ENCODE measurements at regions not wholly inside any gene's neighbourhood (a gene's known extent, or its start where the extent isn't known, plus 50 kb on each side); places are given as distances from the start of the nearest gene placed in this dataset.

GRCh38 chr3:110905121-110905520, 166.5 kb upstream of the NECTIN3 start:
- Histone ChIP-seq H2AFZ (no peak overlapping the region), H3K27ac (no peak overlapping the region), H3K4me1 (ENCODE audit: insufficient read depth) (peaks cover 6% of the 10 kb centered on the region), H3K9me3 (ENCODE audit: low read depth) (no peaks in the 10 kb centered on the region), H3K4me3 (no peak overlapping the region), H3K4me2 (no peak overlapping the region), H3K9me2 (replicated peaks; ENCODE audit: insufficient read depth) (no peaks in the 10 kb centered on the region), H3K27me3 (no peaks in the 10 kb centered on the region), H4K20me1 (ENCODE audit: insufficient read depth, poor library complexity, severe bottlenecking) (peaks cover 16% of the 10 kb centered on the region), H3K36me3 (replicated peaks; ENCODE audit: insufficient read depth, low read depth) (no peaks in the 10 kb centered on the region), H3K79me2 (peaks cover 69% of the 10 kb centered on the region)
- WGBS (ENCODE audit: low lambda C conversion rate, missing lambda C conversion rate) = 62% methylated on average over 1 of the region's 1 CpG
- DNase-seq (ENCODE audit: low spot score) = no peak
- TF ChIP-seq, protein P1, sequence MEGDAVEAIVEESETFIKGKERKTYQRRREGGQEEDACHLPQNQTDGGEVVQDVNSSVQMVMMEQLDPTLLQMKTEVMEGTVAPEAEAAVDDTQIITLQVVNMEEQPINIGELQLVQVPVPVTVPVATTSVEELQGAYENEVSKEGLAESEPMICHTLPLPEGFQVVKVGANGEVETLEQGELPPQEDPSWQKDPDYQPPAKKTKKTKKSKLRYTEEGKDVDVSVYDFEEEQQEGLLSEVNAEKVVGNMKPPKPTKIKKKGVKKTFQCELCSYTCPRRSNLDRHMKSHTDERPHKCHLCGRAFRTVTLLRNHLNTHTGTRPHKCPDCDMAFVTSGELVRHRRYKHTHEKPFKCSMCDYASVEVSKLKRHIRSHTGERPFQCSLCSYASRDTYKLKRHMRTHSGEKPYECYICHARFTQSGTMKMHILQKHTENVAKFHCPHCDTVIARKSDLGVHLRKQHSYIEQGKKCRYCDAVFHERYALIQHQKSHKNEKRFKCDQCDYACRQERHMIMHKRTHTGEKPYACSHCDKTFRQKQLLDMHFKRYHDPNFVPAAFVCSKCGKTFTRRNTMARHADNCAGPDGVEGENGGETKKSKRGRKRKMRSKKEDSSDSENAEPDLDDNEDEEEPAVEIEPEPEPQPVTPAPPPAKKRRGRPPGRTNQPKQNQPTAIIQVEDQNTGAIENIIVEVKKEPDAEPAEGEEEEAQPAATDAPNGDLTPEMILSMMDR (IDR thresholded peaks at IDR 0.05; ENCODE audit: poor library complexity) = no peak
- TF ChIP-seq EZH2phosphoT487 (IDR thresholded peaks at IDR 0.05; ENCODE audit: low read depth, severe bottlenecking, unreplicated experiment) (no peak), EZH2 (IDR thresholded peaks at IDR 0.05; ENCODE audit: borderline replicate concordance) (no peak)

DNA sequence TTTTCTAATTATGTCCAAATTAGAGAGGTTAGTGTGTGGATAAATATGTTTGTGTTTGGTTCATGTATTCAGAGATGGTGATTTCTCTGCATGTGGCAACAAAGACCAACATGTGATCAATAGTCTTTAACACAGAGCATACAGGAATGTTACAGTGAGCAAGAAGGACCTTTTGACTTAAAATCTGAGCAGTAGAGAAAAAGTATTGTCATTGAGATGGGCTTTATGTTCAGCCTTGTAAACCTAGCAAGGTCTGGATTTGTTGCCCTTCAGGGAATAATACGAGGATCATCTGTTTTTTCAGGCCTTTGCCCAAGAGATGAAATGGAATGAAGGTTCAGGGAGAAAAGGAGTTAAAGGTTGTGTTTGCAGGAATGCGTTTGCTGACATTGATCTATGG, 161.8 kb upstream of the NECTIN3 start:
- no peak for TF ChIP-seq EZH2 (IDR thresholded peaks at IDR 0.05; ENCODE audit: borderline replicate concordance)
- TF ChIP-seq EZH2phosphoT487 (IDR thresholded peaks at IDR 0.05; ENCODE audit: low read depth, severe bottlenecking, unreplicated experiment) = no peak
- TF ChIP-seq, protein P1 (IDR thresholded peaks at IDR 0.05; ENCODE audit: poor library complexity) = no peak
- peaks cover 37% of the 10 kb centered on the region for H3K79me2 ChIP-seq
- no peak overlapping the region for H3K27ac ChIP-seq
- no peaks in the 10 kb centered on the region for H3K27me3 ChIP-seq
- no peak for DNase-seq (ENCODE audit: low spot score)
- H4K20me1 ChIP-seq (ENCODE audit: insufficient read depth, poor library complexity, severe bottlenecking) = peaks cover 10% of the 10 kb centered on the region
- no peaks in the 10 kb centered on the region for H3K9me2 ChIP-seq (replicated peaks; ENCODE audit: insufficient read depth)
- H3K4me2 ChIP-seq = no peak overlapping the region
- WGBS (ENCODE audit: low lambda C conversion rate, missing lambda C conversion rate) = 55% methylated on average over 2 of the region's 2 CpGs
- no peak overlapping the region for H3K4me3 ChIP-seq
- no peak overlapping the region for H2AFZ ChIP-seq
- no peaks in the 10 kb centered on the region for H3K36me3 ChIP-seq (replicated peaks; ENCODE audit: insufficient read depth, low read depth)
- no peaks in the 10 kb centered on the region for H3K9me3 ChIP-seq (ENCODE audit: low read depth)
- H3K4me1 ChIP-seq (ENCODE audit: insufficient read depth) = no peaks in the 10 kb centered on the region

- WGBS (ENCODE audit: low lambda C conversion rate, missing lambda C conversion rate) = 47% methylated on average over 4 of the region's 4 CpGs
- Histone ChIP-seq H3K9me3 (ENCODE audit: low read depth) (no peaks in the 10 kb centered on the region), H3K27me3 (no peaks in the 10 kb centered on the region), H4K20me1 (ENCODE audit: insufficient read depth, poor library complexity, severe bottlenecking) (peaks cover 5% of the 10 kb centered on the region), H3K27ac (no peak overlapping the region), H3K4me3 (no peak overlapping the region), H3K4me1 (ENCODE audit: insufficient read depth) (no peaks in the 10 kb centered on the region), H2AFZ (no peak overlapping the region), H3K9me2 (replicated peaks; ENCODE audit: insufficient read depth) (no peaks in the 10 kb centered on the region), H3K4me2 (no peak overlapping the region), H3K36me3 (replicated peaks; ENCODE audit: insufficient read depth, low read depth) (no peaks in the 10 kb centered on the region), H3K79me2 (peaks cover 32% of the 10 kb centered on the region)
- DNase-seq (ENCODE audit: low spot score) = no peak
- TF ChIP-seq EZH2phosphoT487 (IDR thresholded peaks at IDR 0.05; ENCODE audit: low read depth, severe bottlenecking, unreplicated experiment) (no peak), EZH2 (IDR thresholded peaks at IDR 0.05; ENCODE audit: borderline replicate concordance) (no peak)
- TF ChIP-seq, protein P1 (IDR thresholded peaks at IDR 0.05; ENCODE audit: poor library complexity) = no peak
These were observed 161.2 kb upstream of the NECTIN3 start for GRCh38 chr3:110910346-110910955.
